Medulla oblongata (tissue), 1 donor: ENCODE measurements at regions not wholly inside any gene's neighbourhood (a gene's known extent, or its start where the extent isn't known, plus 50 kb on each side); places are given as distances from the start of the nearest gene placed in this dataset.
A peak's percentile ranks its signal among the peaks of the same experiment; 100 is the strongest.
"Not testable (repeated sequence)": the region's sequence is repeated elsewhere in the genome, so short reads cannot be mapped to it uniquely, and the experiment has no call there.

ENCODE experiments used
- DNase-seq: peaks from one replicate; pipeline ENCODE4 v3.0.0-alpha.2; 2015; ENCODE audit errors: extremely low spot score

DNA sequence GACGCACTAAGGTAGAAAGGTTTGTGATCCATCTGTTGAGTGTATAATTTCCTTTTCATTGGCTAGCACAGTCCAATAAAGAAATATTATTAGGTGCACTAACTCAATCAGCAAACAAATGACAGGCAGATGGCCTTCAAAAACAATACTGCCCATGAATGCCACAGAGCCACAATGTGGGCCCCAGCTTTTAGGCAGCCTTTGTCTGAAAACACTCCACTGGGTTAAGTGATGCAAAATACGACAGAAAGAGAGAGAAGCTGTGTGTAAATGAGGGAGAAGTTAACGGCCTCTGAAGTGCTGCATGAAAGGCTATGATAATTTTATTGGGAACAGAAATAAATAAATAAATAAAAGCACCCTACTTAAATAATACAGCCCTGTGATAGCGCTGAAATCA is 274.6 kb downstream of the NKX6-1 start:
- no peak for DNase-seq

DNA sequence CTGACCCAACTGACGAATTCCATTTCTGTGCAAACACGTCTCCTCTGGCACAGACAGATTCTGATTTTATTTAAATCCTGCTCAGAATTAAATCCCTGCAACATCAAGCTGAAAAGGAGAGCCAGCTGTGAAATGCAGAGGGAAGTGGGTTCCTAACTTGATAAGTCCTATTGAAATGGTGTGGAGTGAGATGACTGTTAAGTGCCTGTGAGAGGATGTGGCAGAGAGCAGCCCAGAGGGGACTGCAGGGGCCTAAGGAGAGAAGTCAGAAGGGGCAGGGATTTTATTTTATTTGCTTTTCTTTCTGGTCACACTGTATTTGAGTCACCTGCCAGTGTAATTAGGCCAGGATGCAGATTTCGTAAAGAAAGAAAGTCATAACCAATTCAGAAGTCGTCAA is 277.4 kb downstream of the NKX6-1 start:
- no peak for DNase-seq

DNA sequence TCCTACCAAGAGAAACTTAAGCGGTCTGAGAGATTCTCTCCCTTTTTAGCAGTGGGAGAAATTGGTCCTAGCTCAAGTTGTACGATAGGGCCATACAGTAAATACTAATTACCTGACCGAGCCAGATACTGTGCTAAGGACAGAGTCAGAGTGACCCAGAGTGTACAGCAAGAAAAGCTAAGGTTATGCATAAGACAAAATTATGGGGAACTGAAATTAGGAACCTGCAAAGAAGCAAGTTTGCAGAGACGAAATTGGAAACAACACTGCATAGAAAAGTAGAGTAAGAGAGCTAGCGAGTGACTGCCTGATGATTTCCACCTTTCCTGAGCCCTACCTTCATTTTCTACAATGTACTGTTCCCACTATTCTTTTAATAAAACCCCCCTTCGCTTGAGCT is 278.1 kb downstream of the NKX6-1 start:
- DNase-seq = no peak

DNA sequence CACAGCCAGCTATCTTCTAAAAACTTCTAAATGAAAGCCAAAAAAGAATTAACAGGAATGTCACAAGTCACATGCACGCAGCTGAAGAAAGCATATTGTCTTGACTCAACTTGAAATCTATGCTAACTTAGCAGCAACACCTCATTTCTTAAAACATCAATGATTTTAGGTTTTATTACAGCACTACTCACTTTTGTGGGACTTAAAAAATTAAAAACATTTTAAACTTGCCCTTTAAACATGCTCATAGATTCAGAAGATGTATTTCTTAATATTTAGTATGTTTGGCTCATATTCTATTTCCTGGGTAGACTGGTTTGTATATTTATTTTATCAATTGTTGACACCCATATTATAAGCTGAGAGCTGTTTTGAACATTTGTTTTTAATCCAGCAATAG is 279.4 kb downstream of the NKX6-1 start:
- DNase-seq = no peak

DNA sequence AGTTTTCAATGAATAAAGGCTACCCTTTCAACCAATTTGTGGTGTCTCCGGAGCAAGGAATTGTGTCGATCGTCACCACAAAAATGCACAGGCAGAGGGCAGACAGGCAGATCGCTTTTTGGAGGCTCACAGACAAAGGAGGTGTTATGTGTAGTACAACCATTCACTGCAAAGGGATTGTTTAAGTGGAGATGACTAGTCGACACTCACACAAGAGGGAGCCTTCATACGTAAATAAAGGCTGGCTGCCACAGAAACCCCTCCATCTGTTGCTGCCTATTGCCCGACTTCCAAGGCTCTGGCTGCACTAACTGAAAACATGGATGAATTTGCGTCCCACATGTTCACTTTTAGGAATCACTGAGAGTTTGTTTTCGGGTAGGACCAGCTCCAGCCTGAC is 281.1 kb downstream of the NKX6-1 start:
- DNase-seq = peak; percentile 12

DNA sequence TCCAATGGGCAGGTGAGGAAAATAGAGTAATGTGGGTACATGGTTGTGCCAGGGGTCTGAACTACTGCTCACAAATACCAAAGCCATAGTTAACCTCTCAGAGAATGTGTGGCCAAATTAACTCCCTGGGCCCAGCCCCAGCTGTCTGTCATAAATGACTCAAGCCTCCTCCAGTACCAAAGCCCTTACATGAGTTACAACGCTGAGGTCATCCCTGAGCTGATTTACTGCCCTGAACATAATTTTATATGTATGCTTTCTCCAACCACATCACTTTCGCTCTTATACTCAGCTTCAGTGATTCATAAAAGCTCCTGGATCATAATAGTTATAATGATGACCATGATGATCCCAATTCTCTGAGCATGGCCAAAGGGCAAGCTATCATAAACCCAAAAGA is 283.9 kb downstream of the NKX6-1 start:
- DNase-seq = no peak

DNA sequence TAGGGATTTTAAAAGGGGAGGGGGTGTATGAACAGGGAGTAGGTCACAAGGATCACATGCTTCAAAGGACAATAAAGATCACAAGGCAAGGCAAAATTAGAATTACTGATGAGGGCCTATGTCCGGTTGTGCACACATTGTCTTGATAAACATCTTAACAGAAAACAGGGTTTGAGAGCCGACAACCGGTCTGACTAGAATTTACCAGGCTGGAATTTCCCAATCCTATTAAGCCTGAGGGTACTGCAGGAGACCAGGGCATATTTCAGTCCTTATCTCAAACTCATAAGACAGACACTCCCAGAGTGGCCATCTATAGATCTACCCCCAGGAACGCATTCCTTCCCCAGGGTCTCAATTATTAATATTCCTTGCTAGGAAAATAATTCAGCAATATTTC is 292.9 kb downstream of the NKX6-1 start:
- not testable (repeated sequence) for DNase-seq

DNA sequence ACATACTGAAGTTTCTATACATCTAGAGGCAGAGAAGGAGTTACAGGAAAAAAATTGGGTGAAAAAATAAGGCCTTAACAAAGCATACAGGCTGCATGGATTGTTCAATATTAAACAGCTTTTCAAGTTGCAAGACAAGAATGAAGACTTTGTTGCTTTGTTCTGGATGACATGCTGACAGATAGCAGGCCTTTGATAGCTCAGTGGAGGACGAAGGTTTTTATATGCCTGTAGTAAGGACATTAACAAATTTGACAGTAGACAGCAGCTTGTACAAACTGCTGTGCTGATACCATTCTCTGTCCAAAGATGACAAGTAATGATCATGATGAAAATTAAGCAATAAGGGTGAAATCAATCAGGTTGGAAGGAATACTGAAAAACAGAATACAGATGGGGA is 309.9 kb downstream of the NKX6-1 start:
- DNase-seq = peak; percentile 8

DNA sequence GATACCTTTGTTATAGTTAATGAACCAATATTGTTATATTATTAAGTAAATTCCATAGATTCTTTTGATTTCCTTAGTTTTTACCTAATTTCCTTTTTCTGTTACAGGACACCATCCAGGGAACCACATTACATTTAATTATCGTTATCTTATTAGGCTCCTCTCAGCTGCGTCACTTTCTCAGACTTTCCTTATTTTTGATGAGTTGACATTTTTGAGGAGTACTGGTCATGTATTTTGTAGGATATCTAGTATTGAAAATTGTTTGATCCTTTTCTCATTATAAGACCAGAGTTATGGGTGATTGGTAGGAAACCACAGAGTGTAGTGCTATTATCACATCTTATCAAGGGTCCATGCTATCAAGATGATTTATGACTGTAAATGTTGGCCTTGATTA is 319.7 kb downstream of the NKX6-1 start:
- no peak for DNase-seq

DNA sequence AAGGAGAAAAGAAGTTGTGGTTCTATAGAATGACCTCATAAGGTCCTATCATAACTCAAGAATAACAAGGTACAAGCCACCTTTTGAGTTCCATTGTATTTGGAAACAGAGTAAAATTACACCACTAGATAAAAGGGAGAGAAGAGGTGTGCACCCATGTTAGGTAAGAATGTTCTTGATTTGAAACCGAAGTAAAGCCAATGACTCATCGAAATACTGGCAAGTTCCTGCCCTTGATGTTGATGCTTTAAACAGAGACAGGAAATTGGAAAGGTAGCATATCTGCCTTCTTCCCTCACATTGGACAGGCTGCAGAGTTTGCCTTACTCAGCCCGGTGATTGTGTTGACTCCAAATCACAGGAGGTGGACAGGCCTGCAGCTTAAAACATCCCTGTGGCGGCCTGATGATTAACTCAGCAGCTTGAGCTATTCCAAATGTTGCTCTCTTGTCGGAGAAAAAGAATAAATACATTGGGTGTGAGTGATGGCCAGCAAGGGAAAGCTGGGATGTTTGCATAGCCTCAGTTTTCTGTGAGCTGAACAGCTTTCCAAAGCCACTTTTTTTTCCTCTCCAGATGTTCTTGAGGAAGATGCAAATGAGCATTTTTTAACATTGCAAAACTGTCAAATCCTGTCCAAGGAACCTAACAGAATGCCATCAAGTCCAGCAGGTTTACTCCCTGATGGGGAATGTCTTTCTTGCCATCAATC is 321.1 kb downstream of the NKX6-1 start:
- DNase-seq = no peak

DNA sequence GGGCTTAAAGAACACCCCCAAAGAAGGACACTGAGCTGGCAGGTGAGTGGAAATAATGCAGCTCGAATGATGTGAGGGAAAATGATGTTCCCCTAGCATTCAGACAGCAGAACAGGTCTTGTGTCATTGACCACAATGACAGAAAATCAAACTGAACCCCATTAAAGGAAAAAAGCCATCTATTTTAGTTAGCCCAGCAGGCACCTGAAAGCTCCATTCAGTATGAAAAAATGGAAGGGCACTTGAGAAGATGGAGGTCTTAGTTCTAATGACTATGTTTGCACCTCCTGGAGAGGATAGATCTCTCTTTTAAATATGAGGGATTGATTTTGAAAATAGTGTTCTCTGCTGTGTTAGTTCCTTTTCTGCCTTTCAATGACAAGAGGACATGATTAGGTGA is 323.1 kb downstream of the NKX6-1 start:
- DNase-seq = no peak

DNA sequence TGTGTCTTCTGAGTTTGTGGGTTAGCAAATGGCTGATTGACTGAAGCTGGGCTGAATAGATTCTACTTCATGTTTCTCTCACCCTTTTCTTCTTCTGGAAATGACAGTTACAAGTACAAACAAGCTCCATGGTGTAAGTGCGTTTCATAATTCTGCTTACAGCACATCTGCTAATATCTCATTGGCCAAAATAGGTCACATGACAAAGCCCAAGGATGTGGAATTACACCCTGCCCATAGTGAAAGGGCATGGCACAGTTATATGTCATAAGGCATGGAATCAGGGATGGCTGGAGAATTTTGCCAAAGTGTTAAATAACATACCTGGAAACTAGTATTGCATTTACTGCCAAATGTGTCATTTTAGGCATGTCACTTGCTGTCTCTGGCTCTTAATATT is 327.2 kb downstream of the NKX6-1 start:
- DNase-seq = no peak

DNA sequence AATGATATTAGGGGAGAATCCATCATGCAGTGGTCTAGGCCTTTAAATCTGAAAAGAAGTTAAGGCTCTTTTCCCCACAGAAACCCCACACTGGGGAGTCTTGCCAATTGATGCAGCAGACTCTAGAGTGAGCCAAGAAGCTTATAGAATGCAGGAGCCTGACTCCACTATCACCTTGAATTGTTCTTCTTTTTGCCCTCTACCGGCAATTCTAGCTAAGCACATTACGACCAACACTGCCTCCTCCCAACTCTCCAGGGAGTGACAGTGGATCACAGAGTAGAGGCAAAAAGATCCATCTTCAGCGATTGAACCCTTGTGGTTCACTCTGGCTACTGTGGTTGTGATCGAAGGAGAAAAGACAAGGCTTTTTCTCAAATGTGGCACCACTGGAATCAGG is 331.5 kb downstream of the NKX6-1 start:
- DNase-seq = no peak

DNA sequence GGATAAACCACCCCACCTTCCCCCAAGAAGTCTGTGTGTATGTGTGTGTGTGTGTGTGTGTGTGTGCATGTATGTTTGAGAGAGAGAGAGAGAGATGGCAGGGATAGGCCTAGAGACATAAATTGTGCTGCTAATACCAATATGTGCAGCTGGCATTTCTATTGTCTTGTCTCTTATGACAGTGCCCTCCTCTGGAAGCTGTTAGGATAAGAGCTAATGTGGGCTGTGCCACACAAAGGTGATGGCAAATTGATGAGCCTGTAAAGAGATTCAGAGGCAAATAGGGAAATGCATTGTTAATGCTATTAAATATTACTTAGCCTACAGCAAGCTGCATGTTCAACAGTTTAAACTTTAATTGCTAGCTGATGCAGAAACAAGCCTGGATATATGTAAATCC is 332.0 kb downstream of the NKX6-1 start:
- no peak for DNase-seq

DNA sequence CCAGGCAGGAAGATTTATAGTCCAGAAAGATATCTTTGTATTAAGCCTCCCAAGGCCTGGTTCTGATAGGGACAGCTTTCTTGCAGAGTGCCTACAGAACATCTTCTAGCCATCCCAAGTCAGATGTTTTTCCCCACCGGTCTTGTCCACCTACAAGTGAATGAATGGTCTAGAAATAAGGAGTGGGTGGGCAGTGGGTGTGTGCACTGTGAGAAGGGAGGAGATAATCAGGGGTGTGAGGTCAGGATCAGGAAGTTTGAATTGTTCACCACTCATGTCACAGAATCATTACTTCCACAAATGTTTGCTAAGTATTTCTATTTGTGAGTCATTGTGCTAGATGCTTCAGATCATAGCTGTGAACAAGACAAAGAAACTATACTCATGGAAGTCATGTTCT is 332.6 kb downstream of the NKX6-1 start:
- DNase-seq = no peak

DNA sequence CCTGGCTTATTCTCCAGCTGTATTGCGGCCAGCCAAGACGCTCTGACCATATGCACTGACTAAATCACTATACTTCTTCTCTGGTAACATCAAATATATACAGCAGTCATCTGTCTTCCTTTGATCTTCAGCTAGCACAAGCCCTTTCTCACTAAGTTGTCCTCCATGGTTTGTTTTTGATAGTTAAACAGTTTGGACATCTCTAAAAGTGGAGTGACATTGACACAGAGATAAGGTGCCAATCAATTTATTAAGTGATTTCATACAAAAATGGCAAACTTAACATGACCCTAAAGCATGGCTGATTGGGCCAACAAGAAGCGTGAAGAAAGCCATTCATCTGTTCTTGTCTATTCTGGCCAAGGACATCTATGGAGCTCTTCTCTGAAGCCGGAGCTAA is 334.9 kb downstream of the NKX6-1 start:
- no peak for DNase-seq

DNA sequence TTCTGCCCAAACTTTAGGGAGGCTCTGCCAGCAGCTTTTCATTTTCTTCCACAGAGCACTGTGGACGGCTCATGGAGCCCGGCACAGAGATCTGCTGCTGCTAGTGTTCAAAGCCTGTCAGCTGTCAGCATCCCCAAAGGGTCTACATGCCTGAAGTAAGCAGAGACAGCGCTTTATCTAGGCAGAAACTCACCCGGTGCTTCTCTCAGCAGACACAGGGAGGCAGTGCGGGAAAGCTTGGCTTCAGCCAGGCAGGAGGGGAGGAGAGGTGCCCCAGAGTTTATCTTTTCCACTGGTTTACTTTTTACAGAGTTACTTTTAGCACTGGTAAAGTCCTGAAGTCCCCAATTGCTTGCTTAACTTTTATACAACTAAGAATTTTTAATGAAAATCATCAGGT is 339.3 kb downstream of the NKX6-1 start:
- DNase-seq = no peak

DNA sequence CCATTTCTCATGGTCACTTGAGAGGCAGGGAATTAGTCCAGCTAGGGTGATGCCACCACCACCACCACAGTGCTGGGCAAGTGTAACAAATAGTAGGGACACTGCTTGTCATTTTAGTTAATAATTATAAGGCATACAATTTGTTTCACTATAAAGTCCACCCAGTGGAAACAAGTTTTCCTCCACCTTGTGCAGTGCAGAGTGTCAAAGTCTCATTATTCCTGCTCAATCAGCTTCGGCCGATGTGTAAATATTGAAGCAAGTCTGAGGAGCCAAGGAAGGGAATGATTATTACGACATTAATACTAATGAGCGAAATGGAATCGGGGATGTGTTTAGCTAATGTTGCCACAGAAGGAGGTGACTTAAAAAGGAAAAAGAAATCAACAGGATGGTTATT is 340.4 kb downstream of the NKX6-1 start:
- DNase-seq = no peak

DNA sequence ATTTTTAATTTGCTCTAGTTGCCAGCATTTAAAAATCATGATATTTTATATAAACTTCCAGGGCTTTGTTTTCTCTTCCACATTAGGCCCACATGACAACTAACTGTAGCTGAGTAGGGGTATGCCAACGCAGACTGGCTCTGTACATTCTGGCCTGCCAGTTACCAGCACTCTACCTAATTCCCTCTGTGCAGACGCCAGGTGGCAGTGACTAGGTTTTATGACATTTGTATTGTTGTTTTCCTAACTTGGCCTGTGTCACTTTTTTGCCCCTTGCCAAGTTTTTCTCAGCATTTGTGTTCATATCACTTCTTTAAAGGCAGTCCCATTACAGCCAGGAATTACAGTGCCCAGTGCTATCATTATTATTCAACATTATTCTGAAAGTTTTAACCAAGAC is 347.5 kb downstream of the NKX6-1 start:
- DNase-seq = no peak

DNA sequence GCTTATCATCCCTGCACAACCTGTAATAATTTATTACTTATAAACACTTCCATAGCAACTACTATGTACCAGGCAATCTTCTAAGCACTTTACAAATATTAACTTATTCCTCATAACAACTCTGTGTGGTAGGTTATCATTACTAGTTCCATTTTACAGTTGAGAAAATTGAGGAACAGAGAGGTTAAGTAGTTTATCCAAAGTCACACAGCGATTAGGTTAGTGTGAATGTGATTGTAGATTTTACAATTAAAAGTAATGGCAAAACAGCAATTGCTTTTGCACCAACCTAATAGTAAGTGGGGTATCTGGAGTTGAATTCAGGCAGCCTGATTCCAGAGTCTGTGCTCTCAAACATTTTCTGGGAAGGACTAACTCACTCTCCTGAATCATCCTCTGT is 348.9 kb downstream of the NKX6-1 start:
- no peak for DNase-seq

DNA sequence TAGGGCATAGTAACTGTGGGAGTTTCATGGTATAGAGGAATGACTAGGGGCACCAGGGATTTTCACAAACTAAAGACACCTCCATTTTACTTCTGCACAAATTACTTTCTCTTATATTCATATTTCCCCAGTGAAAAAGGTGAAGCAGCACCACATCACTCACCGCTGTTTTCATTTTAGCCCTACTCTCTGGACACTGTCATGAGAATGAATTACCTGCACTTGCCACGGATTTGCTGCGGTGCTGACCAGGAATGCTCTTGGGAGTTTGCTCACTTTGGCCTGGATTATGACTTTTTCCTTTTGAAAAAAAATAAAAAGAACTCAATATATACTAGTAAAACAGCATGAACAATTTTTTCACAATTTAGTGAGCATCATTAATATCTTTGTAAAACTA is 351.3 kb downstream of the NKX6-1 start:
- no peak for DNase-seq

DNA sequence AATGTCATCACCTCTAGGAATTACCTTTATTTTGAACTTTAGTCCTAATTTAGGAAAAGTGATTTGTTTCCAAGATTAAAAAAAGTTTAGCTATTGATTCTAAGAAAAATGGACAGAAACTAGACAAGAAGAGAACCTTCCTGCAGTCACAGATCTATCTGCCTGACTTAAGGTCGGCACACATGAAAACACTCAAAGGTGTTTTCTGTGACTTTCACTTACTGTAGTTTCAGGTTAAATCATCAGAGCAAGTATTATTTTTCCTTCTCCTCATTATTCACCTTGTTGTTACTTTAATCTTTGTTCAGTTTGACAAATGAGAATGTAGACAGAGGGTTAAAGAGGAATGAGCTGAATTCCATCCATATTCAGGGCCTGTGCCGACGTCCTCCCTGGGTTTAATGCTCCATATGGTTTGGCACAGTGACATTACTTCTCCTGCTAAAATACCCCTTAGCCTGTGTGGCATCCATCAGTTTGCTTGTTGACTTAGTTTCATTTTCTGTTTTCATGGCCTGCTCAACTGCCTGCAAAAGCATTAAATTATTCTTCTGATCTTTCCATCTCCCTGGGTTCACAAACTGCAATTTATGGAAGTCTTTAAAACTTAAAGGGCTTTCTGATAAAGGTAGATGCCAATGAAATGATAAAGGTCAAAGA is 352.7 kb downstream of the NKX6-1 start:
- DNase-seq = no peak

DNA sequence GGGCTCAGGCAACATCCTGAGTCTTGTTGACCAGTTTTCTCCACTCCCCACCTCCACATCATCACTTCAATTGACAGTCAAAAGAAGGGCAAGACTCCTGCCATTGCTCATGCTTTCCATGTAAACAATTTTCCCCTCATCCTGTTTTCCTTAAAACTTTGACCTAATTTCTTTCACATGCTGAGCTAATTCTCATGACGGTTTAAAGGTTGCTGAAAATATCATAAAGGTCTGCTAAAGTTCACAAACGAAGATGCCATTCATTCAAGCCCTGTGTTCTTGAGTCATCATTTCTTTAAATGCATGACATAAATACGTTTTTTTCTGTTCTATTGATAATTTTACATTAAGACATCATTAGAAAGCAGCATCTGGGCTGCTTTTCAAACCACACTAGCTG is 353.9 kb downstream of the NKX6-1 start:
- DNase-seq = no peak

DNA sequence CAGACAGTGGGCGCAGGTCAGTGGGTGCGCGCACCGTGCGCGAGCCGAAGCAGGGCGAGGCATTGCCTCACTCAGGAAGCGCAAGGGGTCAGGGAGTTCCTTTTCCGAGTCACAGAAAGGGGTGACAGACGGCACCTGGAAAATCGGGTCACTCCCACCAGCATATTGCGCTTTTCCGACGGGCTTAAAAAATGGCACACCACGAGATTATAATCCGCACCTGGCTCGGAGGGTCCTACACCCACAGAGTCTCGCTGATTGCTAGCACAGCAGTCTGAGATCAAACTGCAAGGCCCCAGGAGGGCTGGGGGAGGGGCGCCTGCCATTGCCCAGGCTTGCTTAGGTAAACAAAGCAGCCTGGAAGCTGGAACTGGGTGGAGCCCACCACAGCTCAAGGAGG is 372.2 kb downstream of the NKX6-1 start:
- DNase-seq = not testable (repeated sequence)
